ENCODE measurements at regions not wholly inside any gene's neighbourhood (a gene's known extent, or its start where the extent isn't known, plus 50 kb on each side); places are given as distances from the start of the nearest gene placed in this dataset.

- POLR2A ChIA-PET: no interaction called here
- Histone ChIP-seq H3K4me3 (ENCODE audit: low read length) (no peak overlapping the region), H3K36me3 (ENCODE audit: insufficient read depth, low read length) (no peaks in the 10 kb centered on the region), H3K4me1 (ENCODE audit: insufficient read depth, low read length) (no peaks in the 10 kb centered on the region), H3K9me3 (ENCODE audit: low read length) (no peaks in the 10 kb centered on the region), H3K27ac (ENCODE audit: low read depth, low read length) (no peak overlapping the region), H3K27me3 (ENCODE audit: insufficient read depth, low read length, poor library complexity, severe bottlenecking) (no peaks in the 10 kb centered on the region)
- no peaks in the 10 kb centered on the region for H3K36me3 Mint-ChIP-seq
- peaks cover 0 to 22% (median 2%) of the 10 kb centered on the region in 5 donors for H3K9me3 Mint-ChIP-seq
- no peaks in the 10 kb centered on the region for H3K4me1 Mint-ChIP-seq
- H3K27ac Mint-ChIP-seq: no peak overlapping the region
- CTCF ChIA-PET: no interaction called here
- DNase-seq: no peak
- peaks cover 10 to 12% of the 10 kb centered on the region in 2 donors for H3K27me3 Mint-ChIP-seq
- H3K4me3 Mint-ChIP-seq: no peak overlapping the region
Observed at GRCh38 chr1:217096200-217096599, 373.0 kb upstream of the ESRRG start.

GRCh38 chr1:217095050-217095622 is 371.9 kb upstream of the ESRRG start:
- H3K27ac ChIP-seq (ENCODE audit: low read depth, low read length): no peak overlapping the region
- H3K4me1 ChIP-seq (ENCODE audit: insufficient read depth, low read length): no peaks in the 10 kb centered on the region
- Mint-ChIP-seq H3K27ac (no peak overlapping the region), H3K36me3 (no peaks in the 10 kb centered on the region), H3K9me3 (peaks cover 0 to 19% (median 5%) of the 10 kb centered on the region in 5 donors), H3K4me1 (peaks cover 0 to under 1% (median 0%) of the 10 kb centered on the region in 3 donors), H3K27me3 (peaks cover 14 to 22% of the 10 kb centered on the region in 2 donors), H3K4me3 (no peak overlapping the region)
- CTCF ChIA-PET: no interaction called here
- H3K4me3 ChIP-seq (ENCODE audit: low read length): no peak overlapping the region
- no peaks in the 10 kb centered on the region for H3K36me3 ChIP-seq (ENCODE audit: insufficient read depth, low read length)
- POLR2A ChIA-PET: no interaction called here
- DNase-seq: no peak
- H3K9me3 ChIP-seq (ENCODE audit: low read length): no peaks in the 10 kb centered on the region
- H3K27me3 ChIP-seq (ENCODE audit: insufficient read depth, low read length, poor library complexity, severe bottlenecking): no peaks in the 10 kb centered on the region

GRCh38 chr1:217091561-217091960 is 368.3 kb upstream of the ESRRG start:
- Histone ChIP-seq H3K4me1 (ENCODE audit: insufficient read depth, low read length) (no peaks in the 10 kb centered on the region), H3K9me3 (ENCODE audit: low read length) (no peaks in the 10 kb centered on the region), H3K27me3 (ENCODE audit: insufficient read depth, low read length, poor library complexity, severe bottlenecking) (no peaks in the 10 kb centered on the region), H3K4me3 (ENCODE audit: low read length) (no peak overlapping the region), H3K36me3 (ENCODE audit: insufficient read depth, low read length) (no peaks in the 10 kb centered on the region), H3K27ac (ENCODE audit: low read depth, low read length) (no peak overlapping the region)
- DNase-seq: no peak
- Mint-ChIP-seq H3K27me3 (peaks cover 25 to 41% of the 10 kb centered on the region in 2 donors), H3K36me3 (no peaks in the 10 kb centered on the region), H3K9me3 (peaks cover 0 to 20% (median 9%) of the 10 kb centered on the region in 5 donors), H3K4me3 (no peak overlapping the region), H3K4me1 (peaks cover 0 to 3% (median 0%) of the 10 kb centered on the region in 3 donors), H3K27ac (no peak overlapping the region)
- CTCF ChIA-PET: no interaction called here
- POLR2A ChIA-PET: no interaction called here

- peaks cover 0 to 18% (median 9%) of the 10 kb centered on the region in 5 donors for H3K9me3 Mint-ChIP-seq
- Histone ChIP-seq H3K4me3 (ENCODE audit: low read length) (no peak overlapping the region), H3K36me3 (ENCODE audit: insufficient read depth, low read length) (no peaks in the 10 kb centered on the region), H3K27ac (ENCODE audit: low read depth, low read length) (no peak overlapping the region), H3K4me1 (ENCODE audit: insufficient read depth, low read length) (no peaks in the 10 kb centered on the region), H3K27me3 (ENCODE audit: insufficient read depth, low read length, poor library complexity, severe bottlenecking) (no peaks in the 10 kb centered on the region), H3K9me3 (ENCODE audit: low read length) (no peaks in the 10 kb centered on the region)
- CTCF ChIA-PET: no interaction called here
- DNase-seq: no peak
- peaks cover 22 to 41% of the 10 kb centered on the region in 2 donors for H3K27me3 Mint-ChIP-seq
- POLR2A ChIA-PET: no interaction called here
- H3K36me3 Mint-ChIP-seq: no peaks in the 10 kb centered on the region
- peak overlapping the region in 1 of 8 donors; percentile 33 for H3K27ac Mint-ChIP-seq
- H3K4me1 Mint-ChIP-seq: peaks cover 0 to 3% (median 0%) of the 10 kb centered on the region in 3 donors
- H3K4me3 Mint-ChIP-seq: peak overlapping the region in 1 of 7 donors; percentile 19
Observed at GRCh38 chr1:217090060-217090911, 367.1 kb upstream of the ESRRG start.

- H3K27me3 ChIP-seq (ENCODE audit: insufficient read depth, low read length, poor library complexity, severe bottlenecking): no peaks in the 10 kb centered on the region
- peaks cover 0 to 17% (median 9%) of the 10 kb centered on the region in 5 donors for H3K9me3 Mint-ChIP-seq
- no peaks in the 10 kb centered on the region for H3K36me3 Mint-ChIP-seq
- peaks cover 21 to 41% of the 10 kb centered on the region in 2 donors for H3K27me3 Mint-ChIP-seq
- no peaks in the 10 kb centered on the region for H3K4me1 ChIP-seq (ENCODE audit: insufficient read depth, low read length)
- no peaks in the 10 kb centered on the region for H3K36me3 ChIP-seq (ENCODE audit: insufficient read depth, low read length)
- no peak overlapping the region for H3K27ac ChIP-seq (ENCODE audit: low read depth, low read length)
- ChIA-PET CTCF (no interaction called here), POLR2A (no interaction called here)
- H3K9me3 ChIP-seq (ENCODE audit: low read length): no peaks in the 10 kb centered on the region
- peaks cover 0 to 3% (median 0%) of the 10 kb centered on the region in 3 donors for H3K4me1 Mint-ChIP-seq
- H3K4me3 Mint-ChIP-seq: no peak overlapping the region
- no peak overlapping the region for H3K27ac Mint-ChIP-seq
- DNase-seq: no peak
- H3K4me3 ChIP-seq (ENCODE audit: low read length): no peak overlapping the region
Observed at GRCh38 chr1:217089361-217090014, 366.3 kb upstream of the ESRRG start.

- Mint-ChIP-seq H3K4me3 (no peak overlapping the region), H3K27me3 (peaks cover 19 to 41% of the 10 kb centered on the region in 2 donors), H3K9me3 (peaks cover 0 to 17% (median 9%) of the 10 kb centered on the region in 5 donors), H3K36me3 (no peaks in the 10 kb centered on the region), H3K4me1 (peaks cover 0 to 3% (median 0%) of the 10 kb centered on the region in 3 donors), H3K27ac (no peak overlapping the region)
- ChIA-PET POLR2A (no interaction called here), CTCF (no interaction called here)
- no peak overlapping the region for H3K27ac ChIP-seq (ENCODE audit: low read depth, low read length)
- H3K27me3 ChIP-seq (ENCODE audit: insufficient read depth, low read length, poor library complexity, severe bottlenecking): no peaks in the 10 kb centered on the region
- no peak overlapping the region for H3K4me3 ChIP-seq (ENCODE audit: low read length)
- no peak for DNase-seq
- H3K36me3 ChIP-seq (ENCODE audit: insufficient read depth, low read length): no peaks in the 10 kb centered on the region
- no peaks in the 10 kb centered on the region for H3K4me1 ChIP-seq (ENCODE audit: insufficient read depth, low read length)
- H3K9me3 ChIP-seq (ENCODE audit: low read length): no peaks in the 10 kb centered on the region
Observed at GRCh38 chr1:217088521-217089284, 365.5 kb upstream of the ESRRG start.

- Histone ChIP-seq H3K36me3 (ENCODE audit: insufficient read depth, low read length) (no peaks in the 10 kb centered on the region), H3K4me3 (ENCODE audit: low read length) (no peak overlapping the region), H3K4me1 (ENCODE audit: insufficient read depth, low read length) (no peaks in the 10 kb centered on the region), H3K9me3 (ENCODE audit: low read length) (no peaks in the 10 kb centered on the region), H3K27ac (ENCODE audit: low read depth, low read length) (no peak overlapping the region), H3K27me3 (ENCODE audit: insufficient read depth, low read length, poor library complexity, severe bottlenecking) (no peaks in the 10 kb centered on the region)
- H3K9me3 Mint-ChIP-seq: peaks cover 0 to 16% (median 9%) of the 10 kb centered on the region in 5 donors
- DNase-seq: no peak
- CTCF ChIA-PET: no interaction called here
- POLR2A ChIA-PET: no interaction called here
- H3K27ac Mint-ChIP-seq: no peak overlapping the region
- H3K27me3 Mint-ChIP-seq: peaks cover 19 to 41% of the 10 kb centered on the region in 2 donors
- H3K4me1 Mint-ChIP-seq: peaks cover 0 to 3% (median 0%) of the 10 kb centered on the region in 3 donors
- H3K36me3 Mint-ChIP-seq: no peaks in the 10 kb centered on the region
- no peak overlapping the region for H3K4me3 Mint-ChIP-seq
Observed at GRCh38 chr1:217088011-217088410, 364.8 kb upstream of the ESRRG start.
